Prostate gland (tissue), 2 donors: ENCODE measurements at regions not wholly inside any gene's neighbourhood (a gene's known extent, or its start where the extent isn't known, plus 50 kb on each side); places are given as distances from the start of the nearest gene placed in this dataset.
"Not testable (repeated sequence)": the region's sequence is repeated elsewhere in the genome, so short reads cannot be mapped to it uniquely, and the experiment has no call there.

ENCODE experiments used
- DNase-seq: peaks from one replicate; pipeline ENCODE4 v3.0.0-alpha.2; 2019; ENCODE audit warnings: low spot score
- H3K27ac ChIP-seq, 2 donors: fragments of 200-600 bp; sonication (generic); 2 replicates each; pipeline ENCODE4 v1.5.1; 2017 to 2019
- H3K27me3 ChIP-seq: fragments of 200-600 bp; sonication (generic); replicated peaks from 2 replicates; pipeline ENCODE4 v1.5.1; 2019; ENCODE audit not compliant: insufficient read depth
- H3K36me3 ChIP-seq, 2 donors: fragments of 200-600 bp; sonication (generic); 1 replicate in 1 of 2; 2 replicates in 1 of 2; pipeline versions ENCODE4 v1.5.1 to v1.8.1; 2017 to 2019
- H3K4me1 ChIP-seq: fragments of 200-600 bp; sonication (generic); replicated peaks from 2 replicates; pipeline ENCODE4 v1.5.1; 2019
- H3K4me3 ChIP-seq, 2 donors: fragments of 200-600 bp; sonication (generic); 2 replicates each; pipeline ENCODE4 v1.5.1; 2017 to 2019
- H3K9me3 ChIP-seq: fragments of 200-600 bp; sonication (generic); 2 replicates; pipeline ENCODE4 v1.5.1; 2017
- CTCF ChIP-seq, 4 experiments: fragments of 200-600 bp in 2 of 4; fragments of 450-650 bp in 2 of 4; sonication (generic) in 2 of 4; IDR thresholded peaks; 1 replicate in 3 of 4; 2 replicates in 1 of 4; pipeline ENCODE4 v1.5.1; 2016 to 2019; ENCODE audit warnings: antibody characterized with exemption in 4 of 4, mild to moderate bottlenecking in 2 of 4, moderate library complexity in 2 of 4
- POLR2A ChIP-seq: fragments of 450-650 bp; IDR thresholded peaks from one replicate; pipeline ENCODE4 v1.6.1; 2016; ENCODE audit warnings: antibody characterized with exemption, mild to moderate bottlenecking
- POLR2AphosphoS5 ChIP-seq: sonication (generic); formaldehyde crosslinking; IDR thresholded peaks from one replicate; pipeline ENCODE4 v1.6.1; 2017; ENCODE audit warnings: antibody characterized with exemption
- WGBS: methylation state at CpG from one replicate; pipeline ENCODE4 v1.1.5; 2018; 5-methylcytosine and 5-hydroxymethylcytosine counted together
- intact Hi-C: fragments of 100-400 bp; cut with DNase I; formaldehyde crosslinking; loops from one replicate; pipeline ENCODE4 v1.14.2; 2022

DNA sequence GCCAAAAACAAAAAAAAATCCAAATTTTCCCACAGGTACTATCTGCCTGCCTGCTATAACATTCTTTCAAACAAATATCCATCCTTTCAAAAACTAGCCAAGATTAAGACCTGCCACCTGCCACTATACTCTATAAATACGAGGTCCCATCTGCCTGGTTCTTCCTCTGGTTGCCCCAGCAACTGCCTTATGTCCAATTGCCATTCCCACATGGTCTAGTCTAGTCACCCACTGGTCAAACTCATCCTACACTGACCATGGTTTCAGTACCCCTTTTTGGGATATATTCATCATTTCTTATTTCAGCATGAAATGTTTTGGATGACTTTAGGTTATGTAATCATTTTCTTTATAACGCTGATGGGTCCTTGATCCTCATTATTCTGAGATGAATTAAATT is 95.1 kb upstream of the CCNG1 start:
- no peak for DNase-seq
- 72% methylated on average over 2 of the region's 2 CpGs for WGBS
- H3K9me3 ChIP-seq, result no peaks in the 10 kb centered on the region
- intact Hi-C loops, result no loop called here
- no peaks in the 10 kb centered on the region for H3K4me1 ChIP-seq
- TF ChIP-seq CTCF (IDR thresholded peaks at IDR 0.05), result no peak
- TF ChIP-seq POLR2A, result no peak
- no peak for TF ChIP-seq POLR2AphosphoS5
- H3K27ac ChIP-seq, result no peak overlapping the region
- no peak overlapping the region for H3K4me3 ChIP-seq
- H3K27me3 ChIP-seq, result no peaks in the 10 kb centered on the region
- no peaks in the 10 kb centered on the region for H3K36me3 ChIP-seq

DNA sequence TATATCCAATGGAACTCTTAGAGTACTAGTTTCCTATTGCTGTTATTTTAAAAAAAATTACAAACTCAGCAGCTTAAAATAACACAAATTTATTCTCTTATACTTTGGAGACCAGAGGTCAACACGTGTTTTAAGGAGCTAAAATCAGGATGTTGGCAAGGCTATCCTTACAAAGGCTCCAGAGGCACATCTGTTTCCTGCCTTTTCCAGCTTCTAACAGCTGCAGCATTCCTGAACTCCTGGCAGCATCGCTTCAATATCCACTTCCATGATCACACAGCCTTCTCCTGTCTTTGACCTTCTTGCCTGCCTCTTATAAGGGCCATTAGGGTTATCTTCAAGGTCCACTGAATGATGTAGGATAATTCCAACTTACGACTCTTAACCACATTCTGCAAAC is 92.2 kb upstream of the CCNG1 start:
- H3K4me3 ChIP-seq, result no peak overlapping the region
- no peaks in the 10 kb centered on the region for H3K4me1 ChIP-seq
- WGBS, result 61% methylated on average over 3 of the region's 3 CpGs
- intact Hi-C loops, result no loop called here
- no peak overlapping the region for H3K27ac ChIP-seq
- H3K27me3 ChIP-seq, result no peaks in the 10 kb centered on the region
- TF ChIP-seq POLR2AphosphoS5, result no peak
- no peak for TF ChIP-seq POLR2A
- TF ChIP-seq CTCF (IDR thresholded peaks at IDR 0.05), result no peak
- no peaks in the 10 kb centered on the region for H3K36me3 ChIP-seq
- H3K9me3 ChIP-seq, result no peaks in the 10 kb centered on the region
- DNase-seq, result no peak

- Histone ChIP-seq H3K4me1 (no peaks in the 10 kb centered on the region), H3K27ac (no peak overlapping the region), H3K36me3 (no peaks in the 10 kb centered on the region), H3K4me3 (no peak overlapping the region), H3K9me3 (no peaks in the 10 kb centered on the region), H3K27me3 (no peaks in the 10 kb centered on the region)
- WGBS, result 2% methylated on average over 2 of the region's 2 CpGs
- peak; percentile 6 for DNase-seq
- intact Hi-C loops, result no loop called here
- peak in 3 of 4 experiments; percentile 46 to 50 (median 49) for TF ChIP-seq CTCF (IDR thresholded peaks at IDR 0.05)
- no peak for TF ChIP-seq POLR2AphosphoS5
These were observed 89.7 kb upstream of the CCNG1 start for GRCh38 chr5:163347671-163348070.

GRCh38 chr5:163350083-163350482 is 87.3 kb upstream of the CCNG1 start:
- 59% methylated on average over 2 of the region's 2 CpGs for WGBS
- no peak for TF ChIP-seq CTCF (IDR thresholded peaks at IDR 0.05)
- TF ChIP-seq POLR2A, result no peak
- no peak for TF ChIP-seq POLR2AphosphoS5
- no peak for DNase-seq
- Histone ChIP-seq H3K27ac (no peak overlapping the region), H3K4me3 (no peak overlapping the region), H3K36me3 (no peaks in the 10 kb centered on the region), H3K27me3 (no peaks in the 10 kb centered on the region), H3K4me1 (no peaks in the 10 kb centered on the region), H3K9me3 (no peaks in the 10 kb centered on the region)
- intact Hi-C loops, result no loop called here

DNA sequence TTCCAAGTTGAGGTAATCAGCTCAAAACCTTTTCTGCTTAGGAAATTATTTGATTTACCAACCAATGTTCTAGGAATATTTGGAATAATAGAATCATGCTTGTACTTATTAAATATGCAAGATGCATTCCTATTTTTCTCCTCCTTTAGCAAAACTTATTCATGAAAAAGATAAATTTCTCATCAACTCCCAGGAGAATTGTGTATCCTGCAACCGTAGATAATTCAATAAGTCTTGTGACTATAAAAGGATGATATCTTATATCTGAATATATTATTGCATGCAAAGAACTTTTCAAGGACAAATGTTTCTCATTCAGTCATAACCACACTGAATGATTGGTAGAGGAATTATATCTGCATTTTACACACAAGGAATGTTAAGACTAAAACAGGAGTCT is 84.9 kb upstream of the CCNG1 start:
- intact Hi-C loops, result no loop called here
- WGBS, result 70% methylated on average over 1 of the region's 1 CpG
- no peaks in the 10 kb centered on the region for H3K4me1 ChIP-seq
- H3K36me3 ChIP-seq, result no peaks in the 10 kb centered on the region
- DNase-seq, result no peak
- H3K27me3 ChIP-seq, result no peaks in the 10 kb centered on the region
- H3K27ac ChIP-seq, result no peak overlapping the region
- no peaks in the 10 kb centered on the region for H3K9me3 ChIP-seq
- no peak overlapping the region for H3K4me3 ChIP-seq
- no peak for TF ChIP-seq CTCF (IDR thresholded peaks at IDR 0.05)
- TF ChIP-seq POLR2AphosphoS5, result no peak
- TF ChIP-seq POLR2A, result no peak

- H3K9me3 ChIP-seq, intact Hi-C loops, H3K27me3 ChIP-seq, H3K27ac ChIP-seq, H3K4me1 ChIP-seq, H3K4me3 ChIP-seq, DNase-seq, H3K36me3 ChIP-seq: not testable (repeated sequence)
- 90% methylated on average over 13 of the region's 21 CpGs for WGBS
These were observed 81.6 kb upstream of the CCNG1 start for GRCh38 chr5:163355811-163356210.
